Neural cell (in vitro differentiated cells): ENCODE measurements at regions not wholly inside any gene's neighbourhood (a gene's known extent, or its start where the extent isn't known, plus 50 kb on each side); places are given as distances from the start of the nearest gene placed in this dataset.

ENCODE experiments used
- H2AFZ ChIP-seq: fragments of 200-600, 300-800 bp; sonication (generic), shearing (Covaris generic); 2 replicates; pipeline ENCODE4 v1.6.0; 2014; ENCODE audit warnings: low read depth, mild to moderate bottlenecking, antibody characterized with exemption, low read length, moderate library complexity
- H3F3A ChIP-seq: fragments of 200-600 bp; shearing (Covaris generic); 2 replicates; pipeline ENCODE4 v1.6.1; 2016; ENCODE audit warnings: mild to moderate bottlenecking, moderate library complexity, mixed read lengths, antibody characterized with exemption, low read length; ENCODE audit not compliant: insufficient read depth, poor library complexity, severe bottlenecking
- H3K27ac ChIP-seq: fragments of 200-600, 300-800 bp; sonication (generic), shearing (Covaris generic); 2 replicates; pipeline ENCODE4 v1.5.1; 2014; ENCODE audit warnings: mild to moderate bottlenecking, low read length, moderate library complexity
- H3K27me3 ChIP-seq: fragments of 300-800, 200-600 bp; sonication (generic), shearing (Covaris generic); 2 replicates; pipeline ENCODE4 v1.6.0; 2014; ENCODE audit warnings: mild to moderate bottlenecking, low read depth, low read length, moderate library complexity; ENCODE audit not compliant: insufficient read depth
- H3K36me3 ChIP-seq: fragments of 300-800, 200-600 bp; sonication (generic), shearing (Covaris generic); 2 replicates; pipeline ENCODE4 v1.5.1; 2014; ENCODE audit warnings: mild to moderate bottlenecking, antibody characterized with exemption, low read length, moderate library complexity; ENCODE audit not compliant: insufficient read depth
- H3K4me2 ChIP-seq: fragments of 300-800, 200-600 bp; sonication (generic), shearing (Covaris generic); 2 replicates; pipeline ENCODE4 v1.6.0; 2014; ENCODE audit warnings: mild to moderate bottlenecking, low read length
- H3K4me3 ChIP-seq: fragments of 300-800, 200-600 bp; sonication (generic), shearing (Covaris generic); 2 replicates; pipeline ENCODE4 v1.5.1; 2014; ENCODE audit warnings: mild to moderate bottlenecking, low read length, moderate library complexity
- H3K79me2 ChIP-seq: fragments of 200-600 bp; shearing (Covaris generic); replicated peaks from 2 replicates; pipeline ENCODE4 v1.6.0; 2014; ENCODE audit warnings: mild to moderate bottlenecking, low read length, moderate library complexity; ENCODE audit not compliant: insufficient read depth
- H3K9ac ChIP-seq: fragments of 300-800, 200-600 bp; sonication (generic), shearing (Covaris generic); 2 replicates; pipeline ENCODE4 v1.6.1; 2016; ENCODE audit warnings: mild to moderate bottlenecking, low read length, mixed read lengths
- H3K9me2 ChIP-seq: fragments of 200-600 bp; shearing (Covaris generic); 2 replicates; pipeline ENCODE4 v1.6.1; 2016; ENCODE audit warnings: mild to moderate bottlenecking, low read length, mixed read lengths; ENCODE audit not compliant: insufficient read depth
- H3K9me3 ChIP-seq: fragments of 200-600, 300-800 bp; sonication (generic), shearing (Covaris generic); 2 replicates; pipeline ENCODE4 v1.6.1; 2016; ENCODE audit warnings: mild to moderate bottlenecking, mixed run types, low read length, moderate library complexity, mixed read lengths
- H4K20me1 ChIP-seq: fragments of 200-600 bp; shearing (Covaris generic); 2 replicates; pipeline ENCODE4 v1.6.1; 2016; ENCODE audit warnings: mild to moderate bottlenecking, mixed run types; ENCODE audit not compliant: insufficient read depth
- CTCF ChIP-seq: fragments of 450-650 bp; IDR thresholded peaks from 2 replicates; pipeline ENCODE4 v1.5.1; 2014; ENCODE audit warnings: antibody characterized with exemption, mild to moderate bottlenecking, moderate library complexity; ENCODE audit not compliant: poor library complexity, severe bottlenecking
- EP300 ChIP-seq: fragments of 450-650 bp; conservative IDR thresholded peaks from 2 replicates; pipeline ENCODE4 v1.6.1; 2014; ENCODE audit warnings: antibody characterized with exemption, mild to moderate bottlenecking, moderate library complexity; ENCODE audit not compliant: poor library complexity, severe bottlenecking
- EZH2 ChIP-seq: fragments of 200-600, 300-800 bp; shearing (Covaris generic), sonication (generic); IDR thresholded peaks from 2 replicates; pipeline ENCODE4 v1.6.1; 2014; ENCODE audit warnings: antibody characterized with exemption, low read length, borderline replicate concordance, mild to moderate bottlenecking; ENCODE audit not compliant: insufficient read depth, poor library complexity, severe bottlenecking
- MXI1 ChIP-seq: fragments of 450-650 bp; conservative IDR thresholded peaks from 2 replicates; pipeline ENCODE4 v1.6.1; 2014; ENCODE audit warnings: antibody characterized with exemption, mild to moderate bottlenecking; ENCODE audit not compliant: poor library complexity, severe bottlenecking
- POLR2AphosphoS5 ChIP-seq: IDR thresholded peaks from 2 replicates; pipeline ENCODE4 v1.6.1; 2012
- RAD21 ChIP-seq: fragments of 450-650 bp; conservative IDR thresholded peaks from 2 replicates; pipeline ENCODE4 v1.6.1; 2014; ENCODE audit warnings: antibody characterized with exemption, mild to moderate bottlenecking, moderate library complexity
- REST ChIP-seq: IDR thresholded peaks from 2 replicates; pipeline ENCODE4 v1.6.1; 2012; ENCODE audit warnings: borderline replicate concordance
- SMC3 ChIP-seq: fragments of 450-650 bp; conservative IDR thresholded peaks from 2 replicates; pipeline ENCODE4 v1.6.1; 2014; ENCODE audit warnings: antibody characterized with exemption, mild to moderate bottlenecking, moderate library complexity; ENCODE audit not compliant: poor library complexity
- TAF1 ChIP-seq: IDR thresholded peaks from 2 replicates; pipeline ENCODE4 v1.6.1; 2012; ENCODE audit warnings: low read depth

- Histone ChIP-seq H3K9ac (no peak overlapping the region), H3K4me3 (no peak overlapping the region), H3K9me2 (no peaks in the 10 kb centered on the region), H3K27me3 (no peaks in the 10 kb centered on the region), H2AFZ (no peak overlapping the region), H3K27ac (no peak overlapping the region), H3K79me2 (no peaks in the 10 kb centered on the region), H3K4me2 (no peak overlapping the region), H3F3A (no peaks in the 10 kb centered on the region), H3K36me3 (no peaks in the 10 kb centered on the region), H3K9me3 (no peaks in the 10 kb centered on the region), H4K20me1 (no peaks in the 10 kb centered on the region)
- TF ChIP-seq EP300 (no peak), MXI1 (no peak), TAF1 (no peak)
Observed at GRCh38 chr6:15786846-15787245, 124.0 kb upstream of the DTNBP1 start.

- no peak overlapping the region for H3K4me3 ChIP-seq
- H3K79me2 ChIP-seq: no peaks in the 10 kb centered on the region
- no peak for TF ChIP-seq EZH2
- no peak for TF ChIP-seq POLR2AphosphoS5
- TF ChIP-seq REST: no peak
- no peak for TF ChIP-seq SMC3
- no peak for TF ChIP-seq RAD21
- no peak for TF ChIP-seq EP300
- no peak for TF ChIP-seq MXI1
- no peak for TF ChIP-seq TAF1
- no peak for TF ChIP-seq CTCF
- H3K9me2 ChIP-seq: no peaks in the 10 kb centered on the region
- no peak overlapping the region for H3K9ac ChIP-seq
- H3F3A ChIP-seq: no peaks in the 10 kb centered on the region
- H3K27me3 ChIP-seq: no peaks in the 10 kb centered on the region
- no peak overlapping the region for H3K27ac ChIP-seq
- H2AFZ ChIP-seq: no peak overlapping the region
- no peaks in the 10 kb centered on the region for H4K20me1 ChIP-seq
- no peaks in the 10 kb centered on the region for H3K9me3 ChIP-seq
- H3K4me2 ChIP-seq: no peak overlapping the region
- H3K36me3 ChIP-seq: no peaks in the 10 kb centered on the region
Observed at GRCh38 chr6:15783484-15783883, 120.7 kb upstream of the DTNBP1 start.

GRCh38 chr6:15781890-15782289 is 119.1 kb upstream of the DTNBP1 start:
- Histone ChIP-seq H3F3A (no peaks in the 10 kb centered on the region), H3K27me3 (no peaks in the 10 kb centered on the region), H3K79me2 (no peaks in the 10 kb centered on the region), H3K9me2 (no peaks in the 10 kb centered on the region), H3K4me2 (no peak overlapping the region), H3K27ac (no peak overlapping the region), H3K9ac (no peak overlapping the region), H2AFZ (no peak overlapping the region), H3K36me3 (no peaks in the 10 kb centered on the region), H4K20me1 (no peaks in the 10 kb centered on the region), H3K4me3 (no peak overlapping the region), H3K9me3 (no peaks in the 10 kb centered on the region)
- no peak for TF ChIP-seq CTCF
- no peak for TF ChIP-seq TAF1
- TF ChIP-seq EP300: no peak
- no peak for TF ChIP-seq POLR2AphosphoS5
- TF ChIP-seq MXI1: no peak
- no peak for TF ChIP-seq REST
- TF ChIP-seq EZH2: no peak
- no peak for TF ChIP-seq RAD21
- no peak for TF ChIP-seq SMC3
